Heart left ventricle (tissue), 14 donors: ENCODE measurements at regions not wholly inside any gene's neighbourhood (a gene's known extent, or its start where the extent isn't known, plus 50 kb on each side); places are given as distances from the start of the nearest gene placed in this dataset.

Source experiments
- ATAC-seq, 4 donors: fragments of 200-7000 bp; cut with Tn5 transposase; one replicate each; pipeline ENCODE4 v1.9.1; 2020 to 2022; ENCODE audit warnings: moderate library complexity in 4 of 4, mild to moderate bottlenecking in 3 of 4, moderate number of reproducible peaks in 1 of 4
- DNase-seq, 5 donors: peaks; one replicate each; pipeline ENCODE4 v3.0.0-alpha.2; 2020
- H3K27ac ChIP-seq, 12 donors: fragments of 200-600 bp; sonication (generic) in 4 of 12; one replicate each; pipeline versions ENCODE4 v1.5.0 to v1.8.0; 2016 to 2022; ENCODE audit warnings: mild to moderate bottlenecking in 2 of 12
- H3K27me3 ChIP-seq, 9 donors: fragments of 200-600 bp; sonication (generic) in 2 of 9; one replicate each; pipeline versions ENCODE4 v1.5.1 to v1.8.0; 2016 to 2022; ENCODE audit warnings: mild to moderate bottlenecking in 3 of 9
- H3K36me3 ChIP-seq, 9 donors: fragments of 200-600 bp; sonication (generic) in 2 of 9; one replicate each; pipeline versions ENCODE4 v1.5.0 to v1.8.0; 2018 to 2022; ENCODE audit warnings: mild to moderate bottlenecking in 2 of 9
- H3K4me1 ChIP-seq, 12 donors: fragments of 200-600 bp; sonication (generic) in 4 of 12; one replicate each; pipeline versions ENCODE4 v1.5.0 to v1.8.0; 2016 to 2022; ENCODE audit warnings: mild to moderate bottlenecking in 3 of 12
- H3K4me3 ChIP-seq, 12 donors: fragments of 200-600 bp; sonication (generic) in 4 of 12; one replicate each; pipeline versions ENCODE4 v1.5.0 to v1.8.0; 2017 to 2022; ENCODE audit warnings: mild to moderate bottlenecking in 9 of 12, moderate library complexity in 4 of 12
- H3K9me3 ChIP-seq, 12 donors: fragments of 200-600 bp; sonication (generic) in 4 of 12; one replicate each; pipeline versions ENCODE4 v1.5.0 to v1.8.0; 2016 to 2022; ENCODE audit warnings: mild to moderate bottlenecking in 1 of 12
- CTCF ChIP-seq, 12 donors: fragments of 200-600 bp; sonication (generic) in 4 of 12; IDR thresholded peaks; one replicate each; pipeline versions ENCODE4 v1.5.0 to v1.8.0; 2018 to 2022; ENCODE audit warnings: antibody characterized with exemption in 12 of 12, mild to moderate bottlenecking in 5 of 12
- POLR2A ChIP-seq, 2 donors: fragments of 450-650 bp; IDR thresholded peaks; one replicate each; pipeline ENCODE4 v1.6.1; 2017; ENCODE audit warnings: antibody characterized with exemption in 2 of 2, mild to moderate bottlenecking in 2 of 2, moderate library complexity in 2 of 2
- intact Hi-C, 10 donors: fragments of 100-400 bp; cut with DNase I; formaldehyde crosslinking; loops; one replicate each; pipeline versions ENCODE4 v1.11.1 to v1.14.2; 2022
- donor health status: ischemic (EF 13 %, LVEDD 7.1; RV severe dilation, severe dysfunction).
- donor health status: DM: no; HTN: yes; CAD: no.
- donor health status: DM: no; HTN: no; CAD: no.
- donor health status: ischemic (EF 25% LVEDD 6.9; RV normal size, moderate dysfunction).
- donor health status: ischemic (EF 25% LVEDD 5.7; RV mildly dilated, moderate dysfunction).
- donor health status: DM: yes; HTN: yes; CAD: no.
- donor health status: ischemic (EF 35%, LVEDD 5.7; RV mildly dilated, moderate dysfunction).
- donor health status: nonischemic (EF 11% LVEDD 7.7; RV severe dilation, severe dysfunction).
- donor health status: DM: yes; HTN: yes; CAD: no.
- donor health status: PGD.
- donor health status: ischemic (EF 29% LVEDD 5.4; RV normal size, mild dysfunction).
- donor health status: nonischemic (EF 23%, LVEDD 6.1; RV moderate dilation, normal function).

GRCh38 chr16:19367335-19367734 lies 50.3 kb upstream of the TMC5 start:
- Histone ChIP-seq H3K4me3 (no peak overlapping the region), H3K36me3 (no peaks in the 10 kb centered on the region), H3K27me3 (peaks cover 0 to 5% (median 0%) of the 10 kb centered on the region in 9 donors), H3K4me1 (no peaks in the 10 kb centered on the region), H3K9me3 (peaks cover 0 to 11% (median 0%) of the 10 kb centered on the region in 12 donors), H3K27ac (no peak overlapping the region)
- ATAC-seq (no peak), DNase-seq (no peak)
- TF ChIP-seq POLR2A (IDR thresholded peaks at IDR 0.05) (no peak), CTCF (IDR thresholded peaks at IDR 0.05) (no peak)
- intact Hi-C loops = loop anchor here in 1 of 10 donors (10.0 kb wide), 1 partner anchor 183 kb away; no protein-coding TSS in a partner anchor
